Ishikawa (cell line): ENCODE measurements at regions not wholly inside any gene's neighbourhood (a gene's known extent, or its start where the extent isn't known, plus 50 kb on each side); places are given as distances from the start of the nearest gene placed in this dataset.

ENCODE experiments used
- CEBPB ChIP-seq: IDR thresholded peaks from 2 replicates; pipeline ENCODE4 v1.6.1; 2012
- CREB1 ChIP-seq: IDR thresholded peaks from 2 replicates; pipeline ENCODE4 v1.6.1; 2012; ENCODE audit warnings: low read depth
- EP300 ChIP-seq: IDR thresholded peaks from 2 replicates; pipeline ENCODE4 v1.6.1; 2012; ENCODE audit warnings: borderline replicate concordance
- MAX ChIP-seq: IDR thresholded peaks from 2 replicates; pipeline ENCODE4 v1.6.1; 2012
- RAD21 ChIP-seq: IDR thresholded peaks from 2 replicates; pipeline ENCODE4 v1.6.1; 2012; ENCODE audit warnings: low read depth
- REST ChIP-seq: IDR thresholded peaks from 2 replicates; pipeline ENCODE4 v1.6.1; 2012; ENCODE audit warnings: low read depth, mild to moderate bottlenecking
- TCF12 ChIP-seq: IDR thresholded peaks from 2 replicates; pipeline ENCODE4 v1.6.1; 2012; ENCODE audit warnings: low read depth
- TEAD4 ChIP-seq: IDR thresholded peaks from 2 replicates; pipeline ENCODE4 v1.6.1; 2012
- USF1 ChIP-seq: IDR thresholded peaks from 2 replicates; pipeline ENCODE4 v1.6.1; 2012
- YY1 ChIP-seq: IDR thresholded peaks from 2 replicates; pipeline ENCODE4 v1.6.1; 2012; ENCODE audit warnings: low read depth

- TF ChIP-seq TEAD4 (no peak), YY1 (no peak), EP300 (no peak), REST (no peak), USF1 (no peak), CREB1 (no peak), MAX (no peak), RAD21 (no peak), TCF12 (no peak), CEBPB (no peak)
These were observed 221.1 kb upstream of the ACTBL2 start for GRCh38 chr5:57703721-57704120.
